ENCODE measurements at regions not wholly inside any gene's neighbourhood (a gene's known extent, or its start where the extent isn't known, plus 50 kb on each side); places are given as distances from the start of the nearest gene placed in this dataset.
"Not testable (repeated sequence)": the region's sequence is repeated elsewhere in the genome, so short reads cannot be mapped to it uniquely, and the experiment has no call there.

GRCh38 chr3:71964170-71964569, 179.2 kb upstream of the PROK2 start:
- DNase-seq (ENCODE audit: extremely low read depth in 1 of 2, low read depth in 1 of 2) = no peak

DNA sequence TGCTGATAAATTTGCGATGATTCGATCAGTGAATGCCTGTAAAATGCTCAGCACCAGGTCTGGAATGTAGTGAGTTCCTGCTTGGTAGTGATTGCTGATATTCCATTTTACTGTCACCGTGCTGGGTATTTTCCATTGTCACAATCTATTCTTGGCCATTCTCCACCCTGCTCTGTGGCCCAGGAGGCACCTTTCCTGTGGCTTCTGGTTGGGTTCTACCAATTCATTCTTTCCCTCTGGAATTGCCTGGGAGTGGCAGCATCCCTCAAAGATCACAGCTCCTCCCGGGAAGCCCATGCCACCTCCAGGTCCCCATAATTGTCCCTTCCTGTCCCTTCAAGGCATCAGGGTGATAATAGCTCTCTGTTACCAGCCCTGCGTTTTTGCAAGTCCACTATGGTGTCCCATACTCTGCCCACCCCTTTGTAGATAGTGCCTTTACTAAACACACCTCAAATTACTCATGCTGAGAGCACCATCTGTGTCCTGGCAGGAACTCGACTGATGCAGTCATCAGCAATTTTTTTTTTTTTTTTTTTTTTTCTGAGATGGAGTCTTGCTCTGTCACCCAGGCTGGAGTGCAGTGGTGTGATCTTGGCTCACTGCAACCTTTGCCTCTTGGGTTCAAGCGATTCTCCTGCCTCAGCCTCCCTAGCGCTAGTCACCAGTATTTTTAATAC, 177.8 kb upstream of the PROK2 start:
- DNase-seq (ENCODE audit: extremely low read depth in 1 of 2, low read depth in 1 of 2) = no peak

GRCh38 chr3:71961891-71962290, 176.9 kb upstream of the PROK2 start:
- no peak for DNase-seq (ENCODE audit: extremely low read depth in 1 of 2, low read depth in 1 of 2)

DNA sequence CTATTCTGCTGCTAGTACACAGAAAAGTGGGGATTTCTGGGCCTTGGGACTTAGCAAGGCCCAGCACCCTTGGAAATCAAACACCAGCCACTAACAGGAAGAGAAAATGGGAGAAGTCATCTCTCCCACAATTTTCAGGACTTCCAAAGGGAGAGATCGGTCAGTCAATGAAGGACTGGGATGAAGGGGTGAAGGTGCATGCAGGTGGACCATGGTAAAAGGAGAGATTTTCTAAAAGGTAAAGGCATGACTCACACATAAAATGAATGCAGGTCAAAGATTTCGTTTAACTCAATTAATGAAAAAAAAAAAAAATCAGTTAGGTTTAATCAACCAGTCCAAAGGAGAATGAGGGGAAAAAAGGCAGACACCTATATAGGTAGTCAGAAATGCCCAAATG, 176.4 kb upstream of the PROK2 start:
- DNase-seq (ENCODE audit: extremely low read depth in 1 of 2, low read depth in 1 of 2) = no peak

GRCh38 chr3:71958533-71958932, 173.6 kb upstream of the PROK2 start:
- no peak for DNase-seq (ENCODE audit: extremely low read depth in 1 of 2, low read depth in 1 of 2)

- no peak for DNase-seq (ENCODE audit: extremely low read depth in 1 of 2, low read depth in 1 of 2)
Observed at GRCh38 chr3:71956716-71957115, 171.8 kb upstream of the PROK2 start.

- DNase-seq (ENCODE audit: extremely low read depth in 1 of 2, low read depth in 1 of 2) = no peak
Observed at GRCh38 chr3:71956069-71956340, 171.1 kb upstream of the PROK2 start.

GRCh38 chr3:71955240-71956068, 170.5 kb upstream of the PROK2 start:
- DNase-seq (ENCODE audit: extremely low read depth in 1 of 2, low read depth in 1 of 2) = no peak

DNA sequence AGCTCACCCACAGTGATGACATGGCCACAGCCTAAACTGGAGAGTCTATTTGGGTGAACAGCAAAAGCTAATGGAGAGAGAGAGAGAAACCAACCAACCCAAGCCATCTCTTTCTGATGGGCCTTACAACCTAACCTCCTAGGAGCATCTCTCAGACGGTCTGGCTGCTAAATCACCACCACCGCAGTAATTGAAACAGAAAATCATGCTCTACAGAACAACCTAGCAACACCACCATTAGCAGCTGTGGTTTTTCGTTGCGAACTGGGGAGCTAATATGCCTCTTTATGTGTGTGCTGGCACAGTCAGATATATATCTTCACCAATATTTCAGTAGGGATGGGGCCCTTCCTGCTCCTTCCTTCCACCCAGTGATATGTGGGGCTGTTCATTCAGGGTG, 166.9 kb upstream of the PROK2 start:
- no peak for DNase-seq (ENCODE audit: extremely low read depth in 1 of 2, low read depth in 1 of 2)

DNA sequence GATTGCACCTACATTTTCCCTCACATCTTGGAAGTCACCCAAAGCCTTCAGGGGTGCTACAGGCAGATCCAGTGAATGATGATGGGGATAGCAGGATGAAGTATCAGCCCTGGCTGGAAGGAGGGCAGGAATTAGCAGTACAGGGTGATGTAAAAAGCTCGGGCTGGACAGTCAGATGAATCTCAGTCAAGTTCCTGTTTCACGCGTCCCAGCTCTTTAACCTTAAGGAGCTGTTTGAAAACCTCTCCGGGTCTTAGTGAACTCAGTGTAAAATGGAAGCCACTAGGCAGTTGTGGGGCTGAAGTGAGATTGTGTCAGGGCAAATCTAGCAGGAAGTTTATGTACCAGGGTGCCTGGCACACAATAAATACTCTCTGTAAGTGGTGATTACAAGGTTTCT, 166.4 kb upstream of the PROK2 start:
- DNase-seq (ENCODE audit: extremely low read depth in 1 of 2, low read depth in 1 of 2) = no peak

DNA sequence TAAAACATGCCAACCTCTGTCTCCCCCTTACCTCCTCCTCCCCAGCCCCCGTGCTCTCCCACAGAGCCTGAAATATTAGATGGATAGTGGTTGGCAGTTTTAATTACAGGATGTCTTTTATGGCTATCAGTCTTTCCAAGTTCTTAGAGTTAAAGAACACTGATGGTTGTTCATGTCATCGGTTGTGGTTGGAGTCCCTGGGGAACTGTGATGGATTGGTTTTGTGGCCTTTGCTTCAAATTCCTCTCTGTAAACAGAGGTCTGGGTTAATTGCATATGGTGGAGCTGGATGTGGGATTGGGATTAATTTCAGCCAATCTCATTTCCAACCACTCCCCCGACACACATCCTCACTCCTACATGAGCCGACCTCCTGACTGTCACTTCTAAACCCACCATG, 164.5 kb upstream of the PROK2 start:
- DNase-seq (ENCODE audit: extremely low read depth in 1 of 2, low read depth in 1 of 2) = no peak

- no peak for DNase-seq (ENCODE audit: extremely low read depth in 1 of 2, low read depth in 1 of 2)
Observed at GRCh38 chr3:71944482-71945065, 159.6 kb upstream of the PROK2 start.

DNA sequence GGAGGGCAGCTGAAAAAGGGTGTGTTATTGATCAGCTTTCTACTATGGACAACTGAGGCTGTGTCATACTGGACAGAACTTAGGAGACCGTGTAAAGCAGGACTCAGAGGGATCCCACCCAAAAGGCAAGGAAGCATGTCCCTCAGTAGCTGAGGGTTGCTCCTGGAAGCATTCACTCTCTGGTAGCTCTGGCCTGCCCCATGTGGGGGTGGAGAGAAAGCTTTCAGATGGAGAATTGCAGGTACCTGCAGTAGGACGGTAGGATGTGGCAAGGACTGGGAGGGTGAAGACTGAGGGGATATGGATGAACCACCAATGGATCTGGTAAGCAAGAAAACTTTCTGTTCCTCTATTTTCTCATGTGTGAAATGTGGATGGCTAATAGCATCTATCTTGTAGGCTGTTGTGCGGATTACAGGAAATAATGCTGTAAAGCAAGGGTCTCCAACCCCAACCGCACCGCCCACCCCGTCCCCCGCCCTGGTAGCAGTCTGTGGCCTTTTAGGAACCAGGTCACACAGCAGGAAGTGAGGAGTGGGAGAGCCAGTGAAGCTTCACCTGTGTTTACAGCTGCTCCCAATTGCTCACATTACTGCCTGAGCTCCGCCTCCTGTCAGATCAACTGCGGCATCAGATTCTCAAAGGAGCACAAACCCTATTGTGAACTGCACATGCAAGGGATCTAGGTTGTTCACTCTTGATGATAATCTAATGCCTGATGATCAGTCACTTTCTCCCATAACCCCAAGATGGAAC, 157.7 kb upstream of the PROK2 start:
- DNase-seq (ENCODE audit: extremely low read depth in 1 of 2, low read depth in 1 of 2) = no peak

- no peak for DNase-seq (ENCODE audit: extremely low read depth in 1 of 2, low read depth in 1 of 2)
Observed at GRCh38 chr3:71940486-71940885, 155.5 kb upstream of the PROK2 start.

DNA sequence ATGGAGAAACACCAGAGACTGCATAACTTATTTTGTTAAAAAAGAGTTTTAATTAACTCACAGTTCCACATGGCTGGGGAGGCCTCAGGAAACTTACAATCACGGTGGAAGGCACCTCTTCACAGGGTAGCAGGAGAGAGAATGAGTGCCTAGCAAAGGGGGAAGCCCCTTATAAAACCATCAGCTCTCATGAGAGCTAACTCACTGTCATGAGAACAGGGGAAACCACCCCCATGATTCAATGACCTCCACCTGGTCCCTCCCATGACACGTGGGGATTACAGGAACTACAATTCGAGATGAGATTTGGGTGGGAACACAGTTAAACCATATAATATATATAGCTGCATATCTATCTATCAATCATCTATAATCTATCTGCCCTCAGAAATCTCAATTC, 153.1 kb upstream of the PROK2 start:
- DNase-seq (ENCODE audit: extremely low read depth in 1 of 2, low read depth in 1 of 2) = not testable (repeated sequence)

GRCh38 chr3:71936681-71937080, 151.7 kb upstream of the PROK2 start:
- no peak for DNase-seq (ENCODE audit: extremely low read depth in 1 of 2, low read depth in 1 of 2)

GRCh38 chr3:71934520-71935270, 149.7 kb upstream of the PROK2 start:
- DNase-seq (ENCODE audit: extremely low read depth in 1 of 2, low read depth in 1 of 2) = no peak

DNA sequence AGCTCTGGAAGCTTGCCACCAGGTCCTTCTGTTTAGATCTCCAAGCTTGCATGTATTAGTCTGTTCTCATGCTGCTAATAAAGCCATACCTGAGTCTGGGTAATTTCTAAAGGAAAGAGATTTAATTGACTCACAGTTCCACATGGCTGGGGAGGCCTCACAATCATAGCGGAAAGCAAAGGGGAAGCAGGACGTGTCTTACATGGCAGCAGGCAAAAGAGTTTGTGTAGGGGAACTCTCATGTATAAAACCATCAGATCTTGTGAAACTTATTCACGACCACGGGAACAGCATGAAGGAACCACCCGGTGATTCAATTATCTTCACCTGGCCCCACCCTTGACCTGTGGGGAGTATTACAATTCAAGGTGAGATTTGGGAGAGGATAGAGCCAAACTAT, 147.0 kb upstream of the PROK2 start:
- no peak for DNase-seq (ENCODE audit: extremely low read depth in 1 of 2, low read depth in 1 of 2)

DNA sequence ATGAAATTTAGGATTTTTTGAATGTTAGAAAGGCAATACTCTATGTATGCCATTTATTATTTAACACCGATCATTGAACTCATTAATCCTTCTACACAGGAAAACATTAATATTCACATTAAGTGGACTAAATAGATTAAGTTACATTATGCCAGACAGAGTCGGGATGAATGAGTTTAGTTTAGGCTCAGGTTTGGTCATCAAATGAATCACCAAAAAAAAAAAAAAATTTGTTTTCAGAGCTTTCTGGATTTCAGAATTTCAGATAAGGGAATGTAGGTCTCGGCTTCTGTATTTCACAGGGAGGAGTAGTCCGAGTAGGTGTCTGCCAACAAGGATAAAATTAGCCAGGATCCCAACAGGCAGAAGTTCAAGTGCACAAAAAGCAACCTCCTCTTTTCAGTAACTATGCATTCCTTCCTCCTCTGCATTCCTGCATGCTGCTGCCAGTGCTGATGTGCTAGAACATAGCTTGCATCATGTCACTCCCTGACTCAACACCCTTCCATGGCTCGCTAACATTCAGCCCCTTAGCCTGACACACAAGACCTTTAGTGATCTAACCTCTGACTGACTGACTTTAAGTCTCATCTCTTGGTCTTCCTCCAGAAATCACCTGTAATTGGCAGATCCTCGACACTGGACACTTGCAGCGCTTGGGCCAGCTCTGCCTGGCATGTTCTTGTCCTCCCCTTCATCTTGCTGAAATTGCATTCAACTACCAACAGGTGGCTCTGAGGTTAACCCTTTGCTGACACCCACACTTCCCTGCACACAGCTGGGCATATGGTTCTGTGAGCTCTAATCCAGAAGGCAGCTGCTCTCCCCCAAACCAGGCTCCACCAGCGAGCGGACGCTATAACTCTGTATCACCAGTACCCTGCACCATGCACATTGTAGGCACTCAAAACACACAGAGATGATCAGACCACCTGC, 145.4 kb upstream of the PROK2 start:
- DNase-seq (ENCODE audit: extremely low read depth in 1 of 2, low read depth in 1 of 2) = no peak

GRCh38 chr3:71928212-71928611, 143.3 kb upstream of the PROK2 start:
- DNase-seq (ENCODE audit: extremely low read depth in 1 of 2, low read depth in 1 of 2) = no peak

Data from activated CD8-positive, alpha-beta memory T cell treated with anti-CD3 and anti-CD28 coated beads for 1 hour (primary cell).